K562 (cell line): ENCODE measurements at regions not wholly inside any gene's neighbourhood (a gene's known extent, or its start where the extent isn't known, plus 50 kb on each side); places are given as distances from the start of the nearest gene placed in this dataset.

Experiments
- ARID1B ChIP-seq: fragments of 450-650 bp; IDR thresholded peaks from 2 replicates; pipeline ENCODE4 v1.6.1; 2016; ENCODE audit warnings: antibody characterized with exemption, mild to moderate bottlenecking, inconsistent platforms
- CEBPG ChIP-seq, 3 experiments: fragments of 200-800 bp in 1 of 3; sonication (Bioruptor generic) in 1 of 3; sonication (generic) in 1 of 3; formaldehyde crosslinking in 1 of 3; IDR thresholded peaks in 2 of 3; conservative IDR thresholded peaks in 1 of 3; 2 replicates each; pipeline versions ENCODE4 v1.6.1 to v1.8.0; 2016 to 2022; ENCODE audit warnings: missing compliant biosample characterization in 2 of 3, missing genetic modification characterization in 2 of 3, mild to moderate bottlenecking in 1 of 3, missing genetic modification reagents in 1 of 3
- ETV5 ChIP-seq: sonication (generic); formaldehyde crosslinking; IDR thresholded peaks from 2 replicates; pipeline ENCODE4 v1.4.0; 2020; ENCODE audit warnings: low read depth, mild to moderate bottlenecking, missing genetic modification reagents
- KLF6 ChIP-seq: fragments of 250-450 bp; sonication (Bioruptor Pico); IDR thresholded peaks from 2 replicates; pipeline ENCODE4 v1.4.0; 2020; ENCODE audit warnings: mild to moderate bottlenecking, moderate library complexity, borderline replicate concordance
- NCOA4 ChIP-seq: fragments of 450-650 bp; IDR thresholded peaks from 2 replicates; pipeline ENCODE4 v1.6.1; 2018; ENCODE audit warnings: mild to moderate bottlenecking; ENCODE audit not compliant: partially characterized antibody
- POLR2H ChIP-seq: IDR thresholded peaks from 2 replicates; pipeline ENCODE4 v1.6.1; 2016; ENCODE audit warnings: missing genetic modification characterization, low read depth, mild to moderate bottlenecking, control low read depth, missing compliant biosample characterization, moderate library complexity
- SAFB2 ChIP-seq: fragments of 200-400 bp; formaldehyde crosslinking; IDR thresholded peaks from 2 replicates; pipeline ENCODE4 v1.6.1; 2018; ENCODE audit warnings: borderline replicate concordance, low read length, low read depth, moderate library complexity; ENCODE audit not compliant: severe bottlenecking
- ZNF316 ChIP-seq: fragments of 450-650 bp; IDR thresholded peaks from 2 replicates; pipeline ENCODE4 v1.6.1; 2016
- ZNF696 ChIP-seq: fragments of 250-450 bp; sonication (Bioruptor Pico); conservative IDR thresholded peaks from 2 replicates; pipeline ENCODE4 v1.4.0; 2020; ENCODE audit warnings: mild to moderate bottlenecking, moderate library complexity
- TF ChIP-seq, protein P1 (sequence below): sonication (generic); formaldehyde crosslinking; IDR thresholded peaks from 2 replicates; pipeline ENCODE4 v1.4.0; 2020; ENCODE audit warnings: mild to moderate bottlenecking, missing genetic modification reagents
- TF ChIP-seq, protein P2 (sequence below), 2 experiments: fragments of 450-650 bp in 1 of 2; sonication (generic) in 1 of 2; formaldehyde crosslinking in 1 of 2; IDR thresholded peaks; 2 replicates each; pipeline versions ENCODE4 v1.7.1 to v1.9.0; 2016 to 2022; ENCODE audit warnings: inconsistent platforms in 1 of 2, mild to moderate bottlenecking in 1 of 2, missing genetic modification reagents in 1 of 2
- TF ChIP-seq, protein P3 (sequence below): sonication (generic); formaldehyde crosslinking; IDR thresholded peaks from 2 replicates; pipeline ENCODE4 v1.8.0; 2022; ENCODE audit warnings: missing genetic modification reagents, mild to moderate bottlenecking, moderate library complexity, borderline replicate concordance

DNA sequence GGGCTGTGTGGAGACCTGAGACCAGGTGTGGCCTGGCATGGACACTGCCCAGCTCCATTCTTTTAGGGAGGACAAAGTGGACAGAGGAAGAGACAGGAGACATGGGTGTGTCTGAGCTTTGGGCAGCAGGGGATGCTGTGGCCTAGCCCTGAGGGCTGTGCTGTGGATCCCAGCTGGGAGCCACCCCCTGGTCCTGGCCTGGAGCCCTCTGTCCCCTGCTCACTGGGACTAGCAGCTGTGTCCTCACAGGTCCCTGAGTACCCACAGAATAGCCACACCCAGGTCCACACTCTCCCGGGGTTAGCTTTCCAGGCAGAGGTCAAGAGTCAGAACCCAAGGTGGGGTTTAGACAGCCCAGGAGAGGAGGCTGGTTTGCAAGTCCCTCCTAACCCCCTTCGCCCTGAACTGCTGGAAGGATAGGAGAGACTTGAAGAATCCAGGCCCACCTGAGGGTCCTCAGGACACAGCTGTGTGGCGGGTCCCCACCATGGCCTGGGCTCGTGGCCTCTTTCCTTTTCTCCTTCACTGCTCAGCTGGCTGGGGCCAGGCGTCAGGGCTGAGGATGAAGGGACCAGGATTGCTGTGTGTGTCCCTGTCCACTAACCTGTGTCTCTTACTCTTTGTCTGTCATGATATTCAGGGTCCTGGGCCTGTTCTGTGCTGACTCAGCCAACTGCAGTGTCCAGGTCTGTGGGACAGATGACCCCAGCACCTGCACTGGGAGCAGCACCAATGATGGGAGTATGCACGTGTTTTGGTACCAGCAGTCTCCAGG is 78.5 kb upstream of the VPREB1 start (continued):
- TF ChIP-seq, protein P1, sequence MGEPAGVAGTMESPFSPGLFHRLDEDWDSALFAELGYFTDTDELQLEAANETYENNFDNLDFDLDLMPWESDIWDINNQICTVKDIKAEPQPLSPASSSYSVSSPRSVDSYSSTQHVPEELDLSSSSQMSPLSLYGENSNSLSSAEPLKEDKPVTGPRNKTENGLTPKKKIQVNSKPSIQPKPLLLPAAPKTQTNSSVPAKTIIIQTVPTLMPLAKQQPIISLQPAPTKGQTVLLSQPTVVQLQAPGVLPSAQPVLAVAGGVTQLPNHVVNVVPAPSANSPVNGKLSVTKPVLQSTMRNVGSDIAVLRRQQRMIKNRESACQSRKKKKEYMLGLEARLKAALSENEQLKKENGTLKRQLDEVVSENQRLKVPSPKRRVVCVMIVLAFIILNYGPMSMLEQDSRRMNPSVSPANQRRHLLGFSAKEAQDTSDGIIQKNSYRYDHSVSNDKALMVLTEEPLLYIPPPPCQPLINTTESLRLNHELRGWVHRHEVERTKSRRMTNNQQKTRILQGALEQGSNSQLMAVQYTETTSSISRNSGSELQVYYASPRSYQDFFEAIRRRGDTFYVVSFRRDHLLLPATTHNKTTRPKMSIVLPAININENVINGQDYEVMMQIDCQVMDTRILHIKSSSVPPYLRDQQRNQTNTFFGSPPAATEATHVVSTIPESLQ (CRISPR knock-in tag) = no peak
- TF ChIP-seq ZNF316 = no peak
- no peak for TF ChIP-seq POLR2H (tag)
- TF ChIP-seq CEBPG (CRISPR knock-in tag; IDR thresholded peaks at IDR 0.05) = no peak
- no peak for TF ChIP-seq CEBPG (tag; conservative IDR thresholded peaks at IDR 0.05 in 1 of 2, IDR thresholded peaks at IDR 0.05 in 1 of 2)
- TF ChIP-seq ARID1B = no peak
- TF ChIP-seq KLF6 (CRISPR knock-in tag) = no peak
- no peak for TF ChIP-seq ZNF696 (CRISPR knock-in tag)
- TF ChIP-seq, protein P2, sequence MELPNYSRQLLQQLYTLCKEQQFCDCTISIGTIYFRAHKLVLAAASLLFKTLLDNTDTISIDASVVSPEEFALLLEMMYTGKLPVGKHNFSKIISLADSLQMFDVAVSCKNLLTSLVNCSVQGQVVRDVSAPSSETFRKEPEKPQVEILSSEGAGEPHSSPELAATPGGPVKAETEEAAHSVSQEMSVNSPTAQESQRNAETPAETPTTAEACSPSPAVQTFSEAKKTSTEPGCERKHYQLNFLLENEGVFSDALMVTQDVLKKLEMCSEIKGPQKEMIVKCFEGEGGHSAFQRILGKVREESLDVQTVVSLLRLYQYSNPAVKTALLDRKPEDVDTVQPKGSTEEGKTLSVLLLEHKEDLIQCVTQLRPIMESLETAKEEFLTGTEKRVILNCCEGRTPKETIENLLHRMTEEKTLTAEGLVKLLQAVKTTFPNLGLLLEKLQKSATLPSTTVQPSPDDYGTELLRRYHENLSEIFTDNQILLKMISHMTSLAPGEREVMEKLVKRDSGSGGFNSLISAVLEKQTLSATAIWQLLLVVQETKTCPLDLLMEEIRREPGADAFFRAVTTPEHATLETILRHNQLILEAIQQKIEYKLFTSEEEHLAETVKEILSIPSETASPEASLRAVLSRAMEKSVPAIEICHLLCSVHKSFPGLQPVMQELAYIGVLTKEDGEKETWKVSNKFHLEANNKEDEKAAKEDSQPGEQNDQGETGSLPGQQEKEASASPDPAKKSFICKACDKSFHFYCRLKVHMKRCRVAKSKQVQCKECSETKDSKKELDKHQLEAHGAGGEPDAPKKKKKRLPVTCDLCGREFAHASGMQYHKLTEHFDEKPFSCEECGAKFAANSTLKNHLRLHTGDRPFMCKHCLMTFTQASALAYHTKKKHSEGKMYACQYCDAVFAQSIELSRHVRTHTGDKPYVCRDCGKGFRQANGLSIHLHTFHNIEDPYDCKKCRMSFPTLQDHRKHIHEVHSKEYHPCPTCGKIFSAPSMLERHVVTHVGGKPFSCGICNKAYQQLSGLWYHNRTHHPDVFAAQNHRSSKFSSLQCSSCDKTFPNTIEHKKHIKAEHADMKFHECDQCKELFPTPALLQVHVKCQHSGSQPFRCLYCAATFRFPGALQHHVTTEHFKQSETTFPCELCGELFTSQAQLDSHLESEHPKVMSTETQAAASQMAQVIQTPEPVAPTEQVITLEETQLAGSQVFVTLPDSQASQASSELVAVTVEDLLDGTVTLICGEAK (IDR thresholded peaks at IDR 0.05) = no peak
- TF ChIP-seq, protein P2 (CRISPR knock-in tag; IDR thresholded peaks at IDR 0.05) = no peak
- no peak for TF ChIP-seq ETV5 (CRISPR knock-in tag)
- TF ChIP-seq NCOA4 = no peak
- no peak for TF ChIP-seq SAFB2
- TF ChIP-seq, protein P3, sequence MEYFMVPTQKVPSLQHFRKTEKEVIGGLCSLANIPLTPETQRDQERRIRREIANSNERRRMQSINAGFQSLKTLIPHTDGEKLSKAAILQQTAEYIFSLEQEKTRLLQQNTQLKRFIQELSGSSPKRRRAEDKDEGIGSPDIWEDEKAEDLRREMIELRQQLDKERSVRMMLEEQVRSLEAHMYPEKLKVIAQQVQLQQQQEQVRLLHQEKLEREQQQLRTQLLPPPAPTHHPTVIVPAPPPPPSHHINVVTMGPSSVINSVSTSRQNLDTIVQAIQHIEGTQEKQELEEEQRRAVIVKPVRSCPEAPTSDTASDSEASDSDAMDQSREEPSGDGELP = peak; percentile 39; the same call in 1 of the 2 replicates
